Prostate gland (tissue), 2 donors: ENCODE measurements at regions not wholly inside any gene's neighbourhood (a gene's known extent, or its start where the extent isn't known, plus 50 kb on each side); places are given as distances from the start of the nearest gene placed in this dataset.

Experiments used
- CTCF ChIP-seq, 4 experiments: fragments of 200-600 bp in 2 of 4; fragments of 450-650 bp in 2 of 4; sonication (generic) in 2 of 4; IDR thresholded peaks; 1 replicate in 3 of 4; 2 replicates in 1 of 4; pipeline ENCODE4 v1.5.1; 2016 to 2019; ENCODE audit warnings: antibody characterized with exemption in 4 of 4, mild to moderate bottlenecking in 2 of 4, moderate library complexity in 2 of 4
- POLR2A ChIP-seq: fragments of 450-650 bp; IDR thresholded peaks from one replicate; pipeline ENCODE4 v1.6.1; 2016; ENCODE audit warnings: antibody characterized with exemption, mild to moderate bottlenecking

- TF ChIP-seq POLR2A: no peak
- TF ChIP-seq CTCF (IDR thresholded peaks at IDR 0.05): no peak
Measured at GRCh38 chr6:21722510-21722909, 129.0 kb downstream of the SOX4 start.
